KOPT-K1 (cell line): ENCODE measurements at regions not wholly inside any gene's neighbourhood (a gene's known extent, or its start where the extent isn't known, plus 50 kb on each side); places are given as distances from the start of the nearest gene placed in this dataset.
"Not testable (repeated sequence)": the region's sequence is repeated elsewhere in the genome, so short reads cannot be mapped to it uniquely, and the experiment has no call there.

Experiments
- H3K27ac ChIP-seq: fragments of 200-600 bp; sonication (generic); 2 replicates; pipeline ENCODE4 v1.5.1; 2016; ENCODE audit warnings: antibody characterized with exemption, mild to moderate bottlenecking, low read depth, low read length; ENCODE audit not compliant: poor library complexity, severe bottlenecking
- H3K36me3 ChIP-seq: fragments of 200-600 bp; sonication (generic); 2 replicates; pipeline ENCODE4 v1.5.1; 2017; ENCODE audit warnings: antibody characterized with exemption, mild to moderate bottlenecking, low read length, moderate library complexity; ENCODE audit not compliant: insufficient read depth
- H3K9me3 ChIP-seq: fragments of 200-600 bp; sonication (generic); 2 replicates; pipeline ENCODE4 v1.5.1; 2017; ENCODE audit warnings: antibody characterized with exemption, low read length, mild to moderate bottlenecking; ENCODE audit not compliant: insufficient read depth, poor library complexity, severe bottlenecking

DNA sequence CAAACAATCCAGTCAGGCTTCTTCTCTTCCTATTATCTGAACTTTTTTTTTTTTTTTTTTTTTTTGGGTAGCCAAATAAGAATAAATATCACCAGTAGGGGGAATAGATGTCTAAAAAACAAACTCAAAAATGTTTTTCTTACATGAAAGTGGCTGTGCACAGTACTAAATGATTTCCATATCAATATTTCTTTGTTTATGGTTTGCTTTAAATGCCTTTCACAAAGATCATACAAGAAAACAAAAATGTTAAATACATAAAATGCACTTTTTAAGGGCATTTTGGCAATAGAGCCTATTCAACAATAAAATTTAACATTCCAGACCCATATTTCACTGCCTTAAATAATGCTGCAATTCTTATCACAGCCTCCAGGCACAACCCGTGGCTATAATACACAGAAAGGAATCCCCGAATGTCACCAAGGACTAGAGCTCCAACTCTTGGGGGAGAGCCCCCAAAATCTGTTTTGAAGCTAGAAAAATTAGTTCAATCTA lies 91.1 kb upstream of the TBCA start:
- no peak overlapping the region for H3K27ac ChIP-seq
- no peaks in the 10 kb centered on the region for H3K9me3 ChIP-seq

DNA sequence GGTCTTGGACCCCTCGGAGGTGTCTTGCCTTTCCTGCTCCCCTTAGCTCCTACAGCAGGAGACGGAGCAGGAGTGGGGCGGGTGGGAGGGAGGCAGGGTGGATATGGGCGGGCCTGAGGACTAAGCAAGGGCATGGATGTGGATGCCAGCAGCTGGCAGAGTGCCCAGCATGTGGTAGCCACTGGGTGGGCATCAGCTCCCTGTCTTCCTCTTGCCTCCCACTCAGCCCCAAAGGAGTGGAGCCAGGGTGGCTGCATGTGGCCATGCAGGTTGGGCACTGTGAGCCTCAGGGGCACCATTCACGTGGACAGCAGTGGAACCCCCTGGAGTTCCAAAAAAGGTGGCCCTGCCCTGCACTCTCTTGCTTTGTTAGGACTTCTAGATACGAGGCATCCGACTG lies 90.1 kb upstream of the TBCA start:
- Histone ChIP-seq H3K9me3 (no peaks in the 10 kb centered on the region), H3K36me3 (no peaks in the 10 kb centered on the region), H3K27ac (no peak overlapping the region)

More for the DNA sequence above, 91.1 kb upstream of the TBCA start:
- no peaks in the 10 kb centered on the region for H3K36me3 ChIP-seq

DNA sequence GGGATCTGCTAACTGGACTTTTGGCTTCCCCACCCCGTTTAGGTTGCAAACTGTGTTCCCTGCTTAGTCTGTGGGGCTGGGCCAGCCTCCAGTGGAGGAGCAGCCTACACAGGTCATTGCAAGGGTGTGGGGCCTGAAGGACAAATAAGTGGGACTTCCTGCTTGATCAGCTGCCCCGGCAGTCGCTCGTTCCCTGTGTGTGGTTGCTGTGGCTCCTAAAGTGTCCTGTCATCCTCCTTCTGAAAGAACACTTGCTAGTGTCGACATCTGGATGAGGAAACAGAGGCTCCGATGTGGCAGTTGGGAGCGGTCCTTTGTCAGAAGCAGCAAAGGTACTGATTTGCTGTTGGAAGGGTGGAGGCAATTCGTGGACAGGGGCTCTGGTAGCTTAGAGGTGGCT lies 88.9 kb upstream of the TBCA start:
- Histone ChIP-seq H3K36me3 (no peaks in the 10 kb centered on the region), H3K27ac (no peak overlapping the region), H3K9me3 (no peaks in the 10 kb centered on the region)

DNA sequence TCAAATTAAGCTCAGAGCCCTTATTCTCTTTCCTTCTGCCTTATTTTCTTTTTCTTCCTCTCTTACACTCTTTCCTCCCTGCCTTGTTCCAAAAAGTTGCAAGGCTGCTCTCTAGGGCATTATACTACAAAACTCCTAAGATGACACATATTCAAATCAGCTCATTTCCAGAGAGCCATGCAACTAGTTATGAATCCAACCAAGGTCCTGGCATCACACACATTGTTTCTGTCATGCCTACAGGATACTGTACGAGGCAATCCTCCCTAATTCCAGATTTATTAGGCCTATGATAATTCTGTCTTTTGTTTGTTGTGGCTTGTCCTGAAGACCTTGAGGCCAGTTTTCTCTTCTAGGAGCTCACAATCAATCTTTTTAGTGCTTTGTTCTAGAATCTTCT lies 87.0 kb upstream of the TBCA start:
- Histone ChIP-seq H3K27ac (no peak overlapping the region), H3K9me3 (no peaks in the 10 kb centered on the region), H3K36me3 (no peaks in the 10 kb centered on the region)

GRCh38 chr5:77861576-77861975 lies 85.4 kb upstream of the TBCA start:
- H3K9me3 ChIP-seq: no peaks in the 10 kb centered on the region
- H3K27ac ChIP-seq: no peak overlapping the region
- no peaks in the 10 kb centered on the region for H3K36me3 ChIP-seq

- Histone ChIP-seq H3K36me3 (no peaks in the 10 kb centered on the region), H3K9me3 (no peaks in the 10 kb centered on the region), H3K27ac (no peak overlapping the region)
Observed at GRCh38 chr5:77859306-77859705, 83.2 kb upstream of the TBCA start.

GRCh38 chr5:77858678-77859077 lies 82.5 kb upstream of the TBCA start:
- H3K36me3 ChIP-seq, H3K9me3 ChIP-seq, H3K27ac ChIP-seq: not testable (repeated sequence)

- Histone ChIP-seq H3K27ac (no peak overlapping the region), H3K36me3 (no peaks in the 10 kb centered on the region), H3K9me3 (peaks cover 11% of the 10 kb centered on the region)
Observed at GRCh38 chr5:77855369-77855768, 79.2 kb upstream of the TBCA start.

DNA sequence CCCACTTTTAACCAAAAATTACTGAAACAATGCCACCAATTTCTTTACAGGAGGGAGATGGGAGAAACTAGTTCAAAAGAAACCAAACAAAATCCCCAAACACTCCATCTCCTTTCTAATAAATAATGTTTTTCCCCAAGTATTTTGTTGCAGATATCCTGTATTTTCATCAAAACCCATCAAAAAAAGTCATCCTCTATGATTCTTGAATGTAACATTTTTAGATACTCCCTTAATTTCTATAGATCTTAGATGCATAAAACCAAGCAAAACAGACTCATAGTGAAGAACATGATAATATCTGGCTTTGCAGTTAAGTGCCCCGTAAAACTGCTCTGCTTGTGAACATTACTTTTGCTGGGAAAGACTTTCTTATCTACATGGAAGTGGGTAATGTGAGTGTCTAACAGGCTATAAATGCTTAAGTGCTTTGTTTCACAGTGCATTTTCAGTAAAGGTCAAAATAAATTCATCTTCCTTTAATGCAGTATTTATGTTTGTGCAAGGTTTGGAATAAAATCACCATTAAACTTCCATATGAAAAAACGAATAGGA lies 77.3 kb upstream of the TBCA start:
- Histone ChIP-seq H3K27ac (peak overlapping the region; percentile 58), H3K9me3 (peaks cover 11% of the 10 kb centered on the region), H3K36me3 (no peaks in the 10 kb centered on the region)

DNA sequence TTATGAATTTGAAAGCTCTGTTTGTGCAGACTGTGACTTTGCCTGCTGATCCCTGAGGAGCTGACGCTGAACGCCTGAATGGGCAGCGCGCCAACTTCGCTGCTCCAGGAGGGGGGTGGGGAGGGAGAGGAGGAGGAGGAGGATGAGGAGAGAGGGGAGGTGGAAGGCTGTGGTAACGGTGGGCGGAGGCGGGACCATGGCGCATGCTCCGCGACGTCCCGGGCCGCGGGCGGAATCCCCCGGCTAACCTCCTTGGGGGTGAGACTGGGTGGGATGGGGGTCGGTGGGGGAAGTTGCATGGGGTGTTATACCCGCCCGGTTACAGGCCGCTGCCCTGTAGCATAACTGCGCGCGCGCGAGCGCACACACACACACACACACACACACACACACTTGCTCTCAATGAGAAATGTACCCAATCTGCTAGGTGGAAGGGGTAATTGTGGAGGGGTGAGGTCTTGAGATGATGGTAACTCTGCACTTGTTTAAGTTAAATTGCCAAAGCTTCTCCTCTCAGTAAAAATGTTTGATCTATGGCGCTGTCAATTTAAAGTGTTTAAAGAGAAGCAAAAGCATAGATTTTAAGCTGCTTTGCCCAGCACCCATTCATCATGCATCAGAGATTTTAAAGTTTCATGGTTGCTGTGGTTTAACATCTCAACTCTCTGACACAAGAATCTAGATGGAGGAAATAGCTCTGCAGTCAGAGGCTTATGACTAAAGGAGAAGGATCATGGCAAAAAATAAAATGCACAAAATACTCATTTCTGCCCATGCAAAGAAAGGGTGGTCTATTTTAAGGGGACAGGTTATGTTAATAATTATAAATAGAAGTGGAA lies 76.6 kb upstream of the TBCA start:
- H3K9me3 ChIP-seq: peaks cover 11% of the 10 kb centered on the region
- H3K27ac ChIP-seq: peak overlapping the region; percentile 58
- H3K36me3 ChIP-seq: no peaks in the 10 kb centered on the region

GRCh38 chr5:77852068-77852513 lies 76.0 kb upstream of the TBCA start:
- Histone ChIP-seq H3K36me3 (no peaks in the 10 kb centered on the region), H3K9me3 (peaks cover 11% of the 10 kb centered on the region), H3K27ac (peak overlapping the region; percentile 58)

DNA sequence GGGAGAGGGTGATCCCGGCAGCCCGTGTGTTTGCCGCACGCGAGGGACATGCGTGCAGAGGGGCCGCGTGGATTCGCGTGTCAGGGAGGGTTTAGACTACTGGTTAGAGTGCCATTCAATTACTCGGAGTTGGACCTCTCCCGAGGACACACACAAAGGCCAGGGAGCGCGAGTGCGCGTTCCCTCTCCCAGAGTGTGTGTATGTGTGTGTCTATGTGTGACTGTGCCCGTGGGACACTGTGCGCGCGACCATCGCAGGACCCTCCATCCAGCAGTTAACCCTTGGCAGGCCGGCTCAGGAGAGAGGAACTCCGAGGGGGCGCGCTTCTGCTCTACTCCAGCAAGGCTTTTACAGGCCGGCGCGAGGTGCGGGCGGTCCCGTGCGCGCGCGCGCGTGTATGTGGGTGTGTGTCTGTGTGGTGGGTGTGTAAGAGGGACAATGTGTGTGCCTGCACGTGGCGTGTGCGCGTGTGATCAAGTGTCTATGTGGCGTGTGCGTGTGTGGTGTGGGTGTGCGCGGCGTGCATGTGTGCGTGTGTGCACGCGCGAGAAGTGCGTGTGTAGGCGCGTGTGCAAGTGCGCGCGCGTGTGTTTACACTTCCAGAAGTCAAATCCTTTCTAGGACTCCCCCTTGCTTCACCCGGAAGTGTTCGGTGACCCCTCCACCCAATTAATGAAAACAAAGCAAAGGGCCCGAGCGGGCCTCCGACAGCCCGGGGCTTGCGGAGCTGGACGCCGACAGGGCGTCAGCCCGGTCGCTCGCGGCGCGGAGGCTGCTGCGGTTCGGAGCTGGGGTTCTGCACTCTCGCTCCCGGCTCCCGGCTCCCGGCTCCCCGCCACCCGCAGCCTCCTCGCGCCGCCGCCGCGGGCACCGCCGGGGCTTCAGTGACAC lies 75.3 kb upstream of the TBCA start:
- H3K9me3 ChIP-seq: peaks cover 11% of the 10 kb centered on the region
- no peaks in the 10 kb centered on the region for H3K36me3 ChIP-seq
- no peak overlapping the region for H3K27ac ChIP-seq

GRCh38 chr5:77850536-77851175 lies 74.5 kb upstream of the TBCA start:
- Histone ChIP-seq H3K9me3 (peaks cover 11% of the 10 kb centered on the region), H3K36me3 (no peaks in the 10 kb centered on the region), H3K27ac (no peak overlapping the region)

DNA sequence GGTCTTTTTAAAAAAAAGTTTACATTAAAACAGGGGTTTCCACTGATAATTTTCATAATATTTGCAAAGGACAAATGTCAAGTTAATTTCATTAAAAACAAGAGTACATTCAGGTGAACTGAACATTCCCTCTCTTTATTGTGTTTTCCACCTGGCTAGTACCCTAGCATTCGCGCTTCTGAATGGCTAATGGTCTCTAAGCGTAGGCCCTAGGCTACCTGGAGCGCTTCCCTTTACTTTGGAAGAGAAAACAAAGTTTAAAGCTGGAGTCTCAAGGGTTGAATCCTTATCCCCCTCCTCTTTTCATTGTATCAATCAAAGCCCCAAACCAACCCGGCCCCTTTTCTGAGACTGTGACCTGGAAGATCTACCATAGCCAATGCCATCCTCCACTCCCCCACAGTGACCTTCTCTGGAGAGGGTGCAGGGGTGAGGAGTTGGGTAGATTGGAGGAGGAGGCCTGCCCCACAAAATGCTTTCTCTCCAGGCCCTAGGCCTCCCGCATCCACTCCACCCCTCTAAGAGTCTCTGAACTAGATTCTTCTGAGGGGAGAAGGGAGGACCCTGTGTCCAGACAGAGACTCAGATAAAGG lies 73.3 kb upstream of the TBCA start:
- Histone ChIP-seq H3K36me3 (no peaks in the 10 kb centered on the region), H3K27ac (no peak overlapping the region), H3K9me3 (peaks cover 11% of the 10 kb centered on the region)
